ENCODE measurements at regions not wholly inside any gene's neighbourhood (a gene's known extent, or its start where the extent isn't known, plus 50 kb on each side); places are given as distances from the start of the nearest gene placed in this dataset.
"Not testable (repeated sequence)": the region's sequence is repeated elsewhere in the genome, so short reads cannot be mapped to it uniquely, and the experiment has no call there.

GRCh38 chr2:118747637-118748036 is 99.8 kb downstream of the EN1 start:
- no peak for TF ChIP-seq CTCF (IDR thresholded peaks at IDR 0.05; ENCODE audit: low read depth, low read length)
- no peak for DNase-seq (ENCODE audit: low read depth in 2 of 2)
- no peak overlapping the region for H3K4me3 ChIP-seq (replicated peaks in 1 of 2; ENCODE audit: low read depth in 2 of 2, low read length in 2 of 2)

GRCh38 chr2:118747066-118747465 is 100.4 kb downstream of the EN1 start:
- no peak for TF ChIP-seq CTCF (IDR thresholded peaks at IDR 0.05; ENCODE audit: low read depth, low read length)
- no peak for DNase-seq (ENCODE audit: low read depth in 2 of 2)
- no peak overlapping the region for H3K4me3 ChIP-seq (replicated peaks in 1 of 2; ENCODE audit: low read depth in 2 of 2, low read length in 2 of 2)

DNA sequence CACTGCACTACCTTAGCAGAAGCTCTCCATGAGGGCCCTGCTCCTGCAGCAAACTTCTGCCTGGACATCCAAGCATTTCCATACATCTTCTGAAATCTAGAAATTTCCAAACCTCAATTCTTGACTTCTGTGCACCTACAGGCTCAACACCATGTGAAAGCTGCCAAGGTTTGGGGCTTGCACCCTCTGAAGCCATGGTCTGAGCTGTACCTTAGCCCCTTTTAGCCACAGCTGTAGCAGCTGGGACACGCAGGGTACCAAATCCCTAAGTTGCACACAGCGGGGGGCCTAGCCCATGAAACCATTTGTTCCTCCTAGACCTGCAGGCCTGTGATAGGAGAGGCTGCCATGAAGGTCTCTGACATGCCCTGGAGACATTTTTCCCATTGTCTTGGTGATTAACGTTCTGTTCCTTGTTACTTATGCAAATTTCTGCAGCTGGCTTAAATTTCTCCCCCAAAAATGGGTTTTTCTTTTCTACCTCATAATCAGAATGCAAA is 102.7 kb downstream of the EN1 start:
- not testable (repeated sequence) for DNase-seq (ENCODE audit: low read depth in 2 of 2); H3K4me3 ChIP-seq (replicated peaks in 1 of 2; ENCODE audit: low read depth in 2 of 2, low read length in 2 of 2)

- no peak overlapping the region for H3K4me3 ChIP-seq (replicated peaks in 1 of 2; ENCODE audit: low read depth in 2 of 2, low read length in 2 of 2)
- DNase-seq (ENCODE audit: low read depth in 2 of 2) = peak; percentile 98 to 99
- no peak for TF ChIP-seq CTCF (IDR thresholded peaks at IDR 0.05; ENCODE audit: low read depth, low read length)
Observed at GRCh38 chr2:118738524-118739308, 108.7 kb downstream of the EN1 start.

- no peak for TF ChIP-seq CTCF (IDR thresholded peaks at IDR 0.05; ENCODE audit: low read depth, low read length)
- no peak for DNase-seq (ENCODE audit: low read depth in 2 of 2)
- no peak overlapping the region for H3K4me3 ChIP-seq (replicated peaks in 1 of 2; ENCODE audit: low read depth in 2 of 2, low read length in 2 of 2)
Observed at GRCh38 chr2:118738106-118738505, 109.3 kb downstream of the EN1 start.

GRCh38 chr2:118737684-118738083 is 109.8 kb downstream of the EN1 start:
- no peak for TF ChIP-seq CTCF (IDR thresholded peaks at IDR 0.05; ENCODE audit: low read depth, low read length)
- no peak for DNase-seq (ENCODE audit: low read depth in 2 of 2)
- no peak overlapping the region for H3K4me3 ChIP-seq (replicated peaks in 1 of 2; ENCODE audit: low read depth in 2 of 2, low read length in 2 of 2)

DNA sequence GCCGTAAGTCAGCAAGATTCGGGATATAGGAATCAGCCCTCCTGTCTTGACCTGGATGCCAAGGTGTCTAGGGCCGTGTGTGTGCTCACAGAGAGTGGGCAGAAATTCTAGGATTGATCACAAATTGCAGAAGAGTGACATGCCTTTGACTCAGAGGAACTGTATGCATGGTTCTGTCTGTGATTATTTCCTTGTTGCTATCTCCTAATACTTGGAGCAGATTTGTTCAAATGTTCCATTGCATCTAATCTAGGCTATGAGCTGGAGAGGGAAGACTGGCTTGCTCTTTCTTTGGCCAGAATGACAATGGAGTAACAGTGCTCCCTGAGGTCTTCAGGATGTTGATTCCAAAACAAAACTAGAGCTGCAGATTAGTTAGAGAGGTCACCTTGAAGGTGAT is 115.0 kb downstream of the EN1 start:
- no peak overlapping the region for H3K4me3 ChIP-seq (replicated peaks in 1 of 2; ENCODE audit: low read depth in 2 of 2, low read length in 2 of 2)
- no peak for TF ChIP-seq CTCF (IDR thresholded peaks at IDR 0.05; ENCODE audit: low read depth, low read length)
- peak in 1 of 2 donors; percentile 24 for DNase-seq (ENCODE audit: low read depth in 2 of 2)

Measured in cardiac fibroblast (primary cell).